MM.1S (cell line): ENCODE measurements at regions not wholly inside any gene's neighbourhood (a gene's known extent, or its start where the extent isn't known, plus 50 kb on each side); places are given as distances from the start of the nearest gene placed in this dataset.

ENCODE experiments used
- DNase-seq: peaks from one replicate; pipeline ENCODE4 v3.0.0-alpha.2; 2015
- H2AFZ ChIP-seq: fragments of 300-600 bp; sonication (generic); 2 replicates; pipeline ENCODE4 v1.6.0; 2016; ENCODE audit warnings: antibody characterized with exemption, low read length
- H3F3A ChIP-seq: fragments of 300-600 bp; sonication (generic); 2 replicates; pipeline ENCODE4 v1.6.1; 2016; ENCODE audit warnings: mild to moderate bottlenecking, antibody characterized with exemption, low read length, moderate library complexity, mixed read lengths; ENCODE audit not compliant: insufficient read depth
- H3K27ac ChIP-seq: fragments of 300-600 bp; sonication (generic); 2 replicates; pipeline ENCODE4 v1.5.1; 2016; ENCODE audit warnings: mild to moderate bottlenecking, low read length
- H3K27me3 ChIP-seq: fragments of 300-600 bp; sonication (generic); replicated peaks from 2 replicates; pipeline ENCODE4 v1.6.0; 2016; ENCODE audit warnings: low read length; ENCODE audit not compliant: insufficient read depth
- H3K36me3 ChIP-seq: fragments of 300-600 bp; sonication (generic); replicated peaks from 2 replicates; pipeline ENCODE4 v1.6.1; 2016; ENCODE audit warnings: mild to moderate bottlenecking, low read length, mixed read lengths; ENCODE audit not compliant: insufficient read depth
- H3K4me1 ChIP-seq: fragments of 300-600 bp; sonication (generic); 2 replicates; pipeline ENCODE4 v1.6.1; 2016; ENCODE audit warnings: low read length, mixed read lengths
- H3K4me2 ChIP-seq: fragments of 300-600 bp; sonication (generic); 2 replicates; pipeline ENCODE4 v1.6.0; 2016; ENCODE audit warnings: low read depth, low read length
- H3K4me3 ChIP-seq: fragments of 300-600 bp; sonication (generic); 2 replicates; pipeline ENCODE4 v1.5.1; 2016; ENCODE audit warnings: low read length, mixed read lengths
- H3K79me2 ChIP-seq: fragments of 300-600 bp; sonication (generic); 2 replicates; pipeline ENCODE4 v1.6.1; 2016; ENCODE audit warnings: mixed run types, low read length, mixed read lengths
- H3K9ac ChIP-seq: fragments of 300-600 bp; sonication (generic); 2 replicates; pipeline ENCODE4 v1.6.1; 2016; ENCODE audit warnings: low read length, mixed read lengths
- H3K9me2 ChIP-seq: fragments of 300-600 bp; sonication (generic); replicated peaks from 2 replicates; pipeline ENCODE4 v1.6.1; 2016; ENCODE audit warnings: mild to moderate bottlenecking, low read length, mixed read lengths; ENCODE audit not compliant: insufficient read depth
- H3K9me3 ChIP-seq: fragments of 300-600 bp; sonication (generic); replicated peaks from 2 replicates; pipeline ENCODE4 v1.6.1; 2016; ENCODE audit warnings: mild to moderate bottlenecking, low read length, mixed read lengths; ENCODE audit not compliant: insufficient read depth
- H4K20me1 ChIP-seq: fragments of 300-600 bp; sonication (generic); 2 replicates; pipeline ENCODE4 v1.6.1; 2016; ENCODE audit warnings: mild to moderate bottlenecking, low read length, moderate library complexity, mixed read lengths; ENCODE audit not compliant: insufficient read depth
- EZH2 ChIP-seq: fragments of 300-600 bp; sonication (generic); optimal IDR thresholded peaks from 2 replicates; pipeline ENCODE3; 2017; ENCODE audit warnings: low read depth, mild to moderate bottlenecking, antibody characterized with exemption, low read length, mixed read lengths
- EZH2phosphoT487 ChIP-seq: fragments of 300-600 bp; sonication (generic); IDR thresholded peaks from 2 replicates; pipeline ENCODE4 v1.6.1; 2018; ENCODE audit warnings: antibody characterized with exemption, low read length
- TF ChIP-seq, protein P1 (sequence below): fragments of 300-600 bp; sonication (generic); IDR thresholded peaks from 2 replicates; pipeline ENCODE4 v1.5.1; 2016; ENCODE audit warnings: antibody characterized with exemption, low read length, mixed read lengths

- Histone ChIP-seq H3K9me3 (no peaks in the 10 kb centered on the region), H3K27ac (no peak overlapping the region), H3K36me3 (no peaks in the 10 kb centered on the region), H2AFZ (no peak overlapping the region), H3K4me3 (no peak overlapping the region), H3F3A (no peaks in the 10 kb centered on the region), H3K9ac (no peak overlapping the region), H3K4me2 (no peak overlapping the region), H3K9me2 (no peaks in the 10 kb centered on the region), H4K20me1 (no peaks in the 10 kb centered on the region), H3K4me1 (no peaks in the 10 kb centered on the region), H3K79me2 (no peaks in the 10 kb centered on the region), H3K27me3 (no peaks in the 10 kb centered on the region)
- peak; percentile 23 for DNase-seq
- TF ChIP-seq EZH2 (no peak), EZH2phosphoT487 (no peak)
- TF ChIP-seq, protein P1, sequence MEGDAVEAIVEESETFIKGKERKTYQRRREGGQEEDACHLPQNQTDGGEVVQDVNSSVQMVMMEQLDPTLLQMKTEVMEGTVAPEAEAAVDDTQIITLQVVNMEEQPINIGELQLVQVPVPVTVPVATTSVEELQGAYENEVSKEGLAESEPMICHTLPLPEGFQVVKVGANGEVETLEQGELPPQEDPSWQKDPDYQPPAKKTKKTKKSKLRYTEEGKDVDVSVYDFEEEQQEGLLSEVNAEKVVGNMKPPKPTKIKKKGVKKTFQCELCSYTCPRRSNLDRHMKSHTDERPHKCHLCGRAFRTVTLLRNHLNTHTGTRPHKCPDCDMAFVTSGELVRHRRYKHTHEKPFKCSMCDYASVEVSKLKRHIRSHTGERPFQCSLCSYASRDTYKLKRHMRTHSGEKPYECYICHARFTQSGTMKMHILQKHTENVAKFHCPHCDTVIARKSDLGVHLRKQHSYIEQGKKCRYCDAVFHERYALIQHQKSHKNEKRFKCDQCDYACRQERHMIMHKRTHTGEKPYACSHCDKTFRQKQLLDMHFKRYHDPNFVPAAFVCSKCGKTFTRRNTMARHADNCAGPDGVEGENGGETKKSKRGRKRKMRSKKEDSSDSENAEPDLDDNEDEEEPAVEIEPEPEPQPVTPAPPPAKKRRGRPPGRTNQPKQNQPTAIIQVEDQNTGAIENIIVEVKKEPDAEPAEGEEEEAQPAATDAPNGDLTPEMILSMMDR = no peak
These were observed 74.6 kb upstream of the KCND3 start for GRCh38 chr1:112063781-112064728.

DNA sequence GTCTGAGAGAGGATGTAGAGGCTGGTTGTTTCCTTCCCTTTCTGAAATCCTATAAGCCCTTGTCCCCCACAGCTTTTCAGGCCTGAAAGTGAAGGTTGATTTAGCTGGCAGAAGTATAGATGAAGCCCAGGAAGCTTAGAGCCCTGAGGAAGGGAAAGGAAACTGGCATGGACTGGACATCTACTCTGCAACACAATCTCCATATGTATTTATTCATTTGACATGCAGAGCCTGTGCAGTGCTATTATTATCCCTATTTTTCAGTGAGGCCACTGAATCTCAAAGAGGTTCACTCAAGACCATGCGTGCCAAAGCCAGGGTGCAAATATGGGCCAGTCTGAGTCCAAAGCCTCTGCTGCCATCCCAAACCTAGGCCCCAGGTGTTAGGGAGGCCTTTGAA lies 78.5 kb upstream of the KCND3 start:
- no peak overlapping the region for H2AFZ ChIP-seq

DNA sequence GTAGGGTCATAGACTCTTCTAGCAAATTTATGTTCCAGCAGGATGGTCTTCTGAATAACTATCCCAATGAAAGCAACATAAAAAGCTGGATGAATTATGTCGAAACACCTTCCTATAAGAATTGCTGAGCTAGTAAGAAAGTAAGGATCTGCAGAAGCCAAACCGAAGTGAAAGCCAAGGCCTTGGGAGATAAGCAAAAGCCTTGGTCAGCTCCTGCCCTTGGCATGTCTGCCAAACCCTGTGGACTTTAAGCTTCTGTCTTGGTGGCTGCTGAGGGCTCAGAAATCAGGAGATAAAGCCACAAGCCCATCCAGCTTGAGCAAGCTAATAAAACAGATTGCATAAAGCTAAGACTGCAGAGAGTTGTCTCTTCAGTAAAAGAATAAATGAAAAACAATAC lies 81.2 kb upstream of the KCND3 start:
- H3K27me3 ChIP-seq = no peaks in the 10 kb centered on the region
- H3K9me3 ChIP-seq = no peaks in the 10 kb centered on the region
- H3K27ac ChIP-seq = no peak overlapping the region
- H3K4me1 ChIP-seq = no peaks in the 10 kb centered on the region
- no peak overlapping the region for H2AFZ ChIP-seq
- TF ChIP-seq EZH2 (no peak), EZH2phosphoT487 (no peak)
- TF ChIP-seq, protein P1 = no peak
- no peaks in the 10 kb centered on the region for H3F3A ChIP-seq
- no peaks in the 10 kb centered on the region for H3K36me3 ChIP-seq
- H3K79me2 ChIP-seq = no peaks in the 10 kb centered on the region
- no peak overlapping the region for H3K4me3 ChIP-seq
- no peaks in the 10 kb centered on the region for H4K20me1 ChIP-seq
- H3K9me2 ChIP-seq = no peaks in the 10 kb centered on the region
- H3K9ac ChIP-seq = no peak overlapping the region
- DNase-seq = no peak
- no peak overlapping the region for H3K4me2 ChIP-seq

More for the DNA sequence above, 78.5 kb upstream of the KCND3 start:
- Histone ChIP-seq H3K79me2 (no peaks in the 10 kb centered on the region), H3K4me2 (no peak overlapping the region), H3K9me2 (no peaks in the 10 kb centered on the region), H3K27ac (no peak overlapping the region), H3K27me3 (no peaks in the 10 kb centered on the region), H3K9me3 (no peaks in the 10 kb centered on the region), H4K20me1 (no peaks in the 10 kb centered on the region), H3K4me1 (no peaks in the 10 kb centered on the region), H3K36me3 (no peaks in the 10 kb centered on the region), H3F3A (no peaks in the 10 kb centered on the region), H3K9ac (no peak overlapping the region), H3K4me3 (no peak overlapping the region)
- TF ChIP-seq, protein P1 = no peak
- TF ChIP-seq EZH2 (no peak), EZH2phosphoT487 (no peak)
- DNase-seq = no peak
